Lower lobe of right lung (tissue), 2 donors: ENCODE measurements at regions not wholly inside any gene's neighbourhood (a gene's known extent, or its start where the extent isn't known, plus 50 kb on each side); places are given as distances from the start of the nearest gene placed in this dataset.

Experiments used
- ATAC-seq, 2 donors: fragments of 200-7000 bp; cut with Tn5 transposase; one replicate each; pipeline ENCODE4 v1.9.1; 2020 to 2022; ENCODE audit warnings: mild to moderate bottlenecking in 2 of 2, moderate library complexity in 2 of 2
- DNase-seq: peaks from one replicate; pipeline ENCODE4 v3.0.0-alpha.2; 2020
- H3K27ac ChIP-seq: fragments of 200-600 bp; one replicate; pipeline ENCODE4 v1.8.0; 2022
- H3K27me3 ChIP-seq: fragments of 200-600 bp; one replicate; pipeline ENCODE4 v1.8.0; 2022; ENCODE audit warnings: low read depth
- H3K36me3 ChIP-seq: fragments of 200-600 bp; one replicate; pipeline ENCODE4 v1.8.0; 2022; ENCODE audit warnings: mild to moderate bottlenecking
- H3K4me1 ChIP-seq: fragments of 200-600 bp; one replicate; pipeline ENCODE4 v1.8.0; 2022
- H3K4me3 ChIP-seq: fragments of 200-600 bp; one replicate; pipeline ENCODE4 v1.8.0; 2022; ENCODE audit warnings: mild to moderate bottlenecking
- H3K9me3 ChIP-seq: fragments of 200-600 bp; one replicate; pipeline ENCODE4 v1.8.0; 2022
- intact Hi-C: fragments of 100-400 bp; cut with DNase I; formaldehyde crosslinking; loops from one replicate; pipeline ENCODE4 v1.11.0; 2022
- TF ChIP-seq, protein P1 (sequence below): fragments of 200-600 bp; IDR thresholded peaks from one replicate; pipeline ENCODE4 v1.8.0; 2022; ENCODE audit warnings: antibody characterized with exemption, mild to moderate bottlenecking
- donor health status: DM: no; HTN: yes; CAD: no; lungs with severe emphysema.

GRCh38 chr16:73384506-73385089, 336.7 kb upstream of the ZFHX3 start:
- DNase-seq (no peak), ATAC-seq (no peak)
- no peaks in the 10 kb centered on the region for H3K36me3 ChIP-seq
- TF ChIP-seq, protein P1, sequence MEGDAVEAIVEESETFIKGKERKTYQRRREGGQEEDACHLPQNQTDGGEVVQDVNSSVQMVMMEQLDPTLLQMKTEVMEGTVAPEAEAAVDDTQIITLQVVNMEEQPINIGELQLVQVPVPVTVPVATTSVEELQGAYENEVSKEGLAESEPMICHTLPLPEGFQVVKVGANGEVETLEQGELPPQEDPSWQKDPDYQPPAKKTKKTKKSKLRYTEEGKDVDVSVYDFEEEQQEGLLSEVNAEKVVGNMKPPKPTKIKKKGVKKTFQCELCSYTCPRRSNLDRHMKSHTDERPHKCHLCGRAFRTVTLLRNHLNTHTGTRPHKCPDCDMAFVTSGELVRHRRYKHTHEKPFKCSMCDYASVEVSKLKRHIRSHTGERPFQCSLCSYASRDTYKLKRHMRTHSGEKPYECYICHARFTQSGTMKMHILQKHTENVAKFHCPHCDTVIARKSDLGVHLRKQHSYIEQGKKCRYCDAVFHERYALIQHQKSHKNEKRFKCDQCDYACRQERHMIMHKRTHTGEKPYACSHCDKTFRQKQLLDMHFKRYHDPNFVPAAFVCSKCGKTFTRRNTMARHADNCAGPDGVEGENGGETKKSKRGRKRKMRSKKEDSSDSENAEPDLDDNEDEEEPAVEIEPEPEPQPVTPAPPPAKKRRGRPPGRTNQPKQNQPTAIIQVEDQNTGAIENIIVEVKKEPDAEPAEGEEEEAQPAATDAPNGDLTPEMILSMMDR = no peak
- H3K4me3 ChIP-seq = no peak overlapping the region
- intact Hi-C loops = no loop called here
- H3K27ac ChIP-seq = no peak overlapping the region
- H3K9me3 ChIP-seq = no peaks in the 10 kb centered on the region
- H3K27me3 ChIP-seq = no peaks in the 10 kb centered on the region
- no peaks in the 10 kb centered on the region for H3K4me1 ChIP-seq

DNA sequence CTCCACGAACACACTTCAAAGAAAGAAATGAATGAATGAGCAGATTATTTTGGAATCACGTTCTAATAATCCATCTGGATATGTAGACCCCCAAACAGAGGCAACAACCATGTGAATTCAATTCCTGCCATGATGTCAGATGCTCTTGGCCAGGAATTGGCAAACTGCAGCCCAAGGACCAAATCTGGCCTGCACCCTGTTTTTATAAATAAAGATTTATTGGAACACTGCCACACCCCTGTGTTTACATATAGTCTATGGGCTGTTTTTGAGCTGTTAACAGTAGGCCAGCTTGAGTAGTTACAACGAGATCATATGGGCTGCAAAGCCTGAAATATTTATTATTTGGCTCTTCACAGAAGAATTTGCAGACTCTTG, 336.0 kb upstream of the ZFHX3 start:
- H3K36me3 ChIP-seq = no peaks in the 10 kb centered on the region
- H3K9me3 ChIP-seq = no peaks in the 10 kb centered on the region
- no peaks in the 10 kb centered on the region for H3K4me1 ChIP-seq
- no peaks in the 10 kb centered on the region for H3K27me3 ChIP-seq
- ATAC-seq (no peak), DNase-seq (no peak)
- no peak overlapping the region for H3K27ac ChIP-seq
- H3K4me3 ChIP-seq = no peak overlapping the region
- TF ChIP-seq, protein P1 = no peak
- intact Hi-C loops = no loop called here

- Histone ChIP-seq H3K27me3 (no peaks in the 10 kb centered on the region), H3K4me1 (no peaks in the 10 kb centered on the region), H3K4me3 (no peak overlapping the region), H3K27ac (no peak overlapping the region), H3K9me3 (no peaks in the 10 kb centered on the region), H3K36me3 (no peaks in the 10 kb centered on the region)
- intact Hi-C loops = no loop called here
- TF ChIP-seq, protein P1 = no peak
- DNase-seq = no peak
- ATAC-seq = no peak
Measured at GRCh38 chr16:73383195-73383987, 335.5 kb upstream of the ZFHX3 start.

DNA sequence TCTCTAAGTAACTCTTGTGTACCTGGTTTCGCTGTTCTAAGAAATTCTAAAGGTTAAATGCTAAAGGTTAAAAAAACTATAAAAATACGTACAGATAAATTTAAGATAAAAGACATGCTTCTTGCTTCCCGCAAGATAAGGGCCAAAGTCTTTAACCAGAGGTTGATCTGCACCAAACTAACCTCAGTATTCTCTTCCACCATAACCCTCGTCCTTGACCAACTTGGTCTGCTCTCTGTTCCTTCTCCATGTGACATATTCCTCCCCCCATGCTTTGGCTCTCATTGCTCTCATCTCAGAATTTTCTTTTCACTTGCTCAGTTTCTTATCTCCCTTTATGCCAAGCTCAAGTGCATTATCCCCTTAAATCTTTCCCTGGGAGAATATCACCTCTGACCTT, 330.5 kb upstream of the ZFHX3 start:
- intact Hi-C loops = no loop called here
- H3K36me3 ChIP-seq = no peaks in the 10 kb centered on the region
- no peaks in the 10 kb centered on the region for H3K4me1 ChIP-seq
- H3K9me3 ChIP-seq = no peaks in the 10 kb centered on the region
- DNase-seq (no peak), ATAC-seq (no peak)
- no peaks in the 10 kb centered on the region for H3K27me3 ChIP-seq
- H3K27ac ChIP-seq = no peak overlapping the region
- TF ChIP-seq, protein P1 = no peak
- H3K4me3 ChIP-seq = no peak overlapping the region

- TF ChIP-seq, protein P1 = no peak
- no peaks in the 10 kb centered on the region for H3K27me3 ChIP-seq
Measured at GRCh38 chr16:73371584-73372319, 323.8 kb upstream of the ZFHX3 start.

More at GRCh38 chr16:73371584-73372319, 323.8 kb upstream of the ZFHX3 start:
- Histone ChIP-seq H3K4me3 (no peak overlapping the region), H3K4me1 (no peaks in the 10 kb centered on the region), H3K27ac (no peak overlapping the region), H3K9me3 (no peaks in the 10 kb centered on the region), H3K36me3 (no peaks in the 10 kb centered on the region)
- no peak for ATAC-seq
- intact Hi-C loops = no loop called here
- DNase-seq = no peak
